H1 (cell line): ENCODE measurements at regions not wholly inside any gene's neighbourhood (a gene's known extent, or its start where the extent isn't known, plus 50 kb on each side); places are given as distances from the start of the nearest gene placed in this dataset.

Source experiments
- ASH2L ChIP-seq: fragments of 200-600, 300-600 bp; sonication (generic); IDR thresholded peaks from one replicate; pipeline ENCODE4 v1.7.1; 2017; ENCODE audit warnings: low read length
- ATF2 ChIP-seq: IDR thresholded peaks from 2 replicates; pipeline ENCODE4 v1.6.1; 2012; ENCODE audit warnings: low read length, inconsistent platforms
- CEBPB ChIP-seq: IDR thresholded peaks from 2 replicates; pipeline ENCODE4 v1.6.1; 2012; ENCODE audit warnings: low read depth, low read length
- CREB1 ChIP-seq: IDR thresholded peaks from 2 replicates; pipeline ENCODE4 v1.6.1; 2012; ENCODE audit warnings: inconsistent platforms
- CTCF ChIP-seq, 3 experiments: IDR thresholded peaks; 1 replicate in 2 of 3; 2 replicates in 1 of 3; pipeline versions ENCODE4 v1.5.1 to v1.6.1; 2011; ENCODE audit warnings: low read length in 3 of 3, mild to moderate bottlenecking in 3 of 3, inconsistent platforms in 2 of 3, low read depth in 1 of 3, moderate library complexity in 1 of 3; ENCODE audit not compliant: insufficient read depth in 1 of 3; ENCODE audit errors: control extremely low read depth in 1 of 3
- EZH2 ChIP-seq: fragments of 200-600 bp; sonication (generic); IDR thresholded peaks from 2 replicates; pipeline ENCODE4 v1.7.1; 2012; ENCODE audit warnings: low read depth, mild to moderate bottlenecking, moderate library complexity, low read length, inconsistent platforms; ENCODE audit not compliant: severe bottlenecking
- NRF1 ChIP-seq: IDR thresholded peaks from 2 replicates; pipeline ENCODE4 v1.6.1; 2011; ENCODE audit warnings: mild to moderate bottlenecking, low read depth, low read length, improper control_type of control experiment
- POLR2A ChIP-seq, 2 experiments: IDR thresholded peaks; 1 replicate in 1 of 2; 2 replicates in 1 of 2; pipeline ENCODE4 v1.6.1; 2011; ENCODE audit warnings: low read depth in 2 of 2, low read length in 2 of 2, mild to moderate bottlenecking in 2 of 2; ENCODE audit errors: control extremely low read depth in 1 of 2
- RFX5 ChIP-seq: IDR thresholded peaks from 2 replicates; pipeline ENCODE4 v1.6.1; 2011; ENCODE audit warnings: low read depth, low read length, improper control_type of control experiment, borderline replicate concordance
- SP4 ChIP-seq: IDR thresholded peaks from 2 replicates; pipeline ENCODE4 v1.6.1; 2012; ENCODE audit warnings: low read length, inconsistent platforms

GRCh38 chr6:16836144-16836981 lies 75.1 kb upstream of the ATXN1 start:
- TF ChIP-seq CREB1 = no peak
- no peak for TF ChIP-seq SP4
- no peak for TF ChIP-seq CTCF (IDR thresholded peaks at IDR 0.05; ENCODE audit: control extremely low read depth in 1 of 3, insufficient read depth in 1 of 3, low read depth in 1 of 3, low read length in 3 of 3)
- no peak for TF ChIP-seq CEBPB
- TF ChIP-seq ATF2 = no peak
- TF ChIP-seq NRF1 = no peak
- no peak for TF ChIP-seq EZH2
- no peak for TF ChIP-seq POLR2A (IDR thresholded peaks at IDR 0.05; ENCODE audit: control extremely low read depth in 1 of 2, low read depth in 2 of 2, low read length in 2 of 2)
- TF ChIP-seq RFX5 = no peak
- TF ChIP-seq ASH2L = no peak
